ENCODE measurements at regions not wholly inside any gene's neighbourhood (a gene's known extent, or its start where the extent isn't known, plus 50 kb on each side); places are given as distances from the start of the nearest gene placed in this dataset.

- FAIRE-seq (no peak), DNase-seq (ENCODE audit: insufficient read length, low spot score) (no peak)
- no peak for TF ChIP-seq CTCF (IDR thresholded peaks at IDR 0.05; ENCODE audit: insufficient read depth, missing control alignments)
Measured at GRCh38 chr16:27684047-27684446, 134.1 kb downstream of the KATNIP start.

- FAIRE-seq: no peak
- DNase-seq (ENCODE audit: insufficient read length, low spot score): no peak
- no peak for TF ChIP-seq CTCF (IDR thresholded peaks at IDR 0.05; ENCODE audit: insufficient read depth, missing control alignments)
Measured at GRCh38 chr16:27685807-27686206, 135.9 kb downstream of the KATNIP start.

GRCh38 chr16:27686926-27687325 lies 137.0 kb downstream of the KATNIP start:
- FAIRE-seq (no peak), DNase-seq (ENCODE audit: insufficient read length, low spot score) (no peak)
- no peak for TF ChIP-seq CTCF (IDR thresholded peaks at IDR 0.05; ENCODE audit: insufficient read depth, missing control alignments)

GRCh38 chr16:27687605-27688004 lies 137.7 kb downstream of the KATNIP start:
- TF ChIP-seq CTCF (IDR thresholded peaks at IDR 0.05; ENCODE audit: insufficient read depth, missing control alignments): no peak
- DNase-seq (ENCODE audit: insufficient read length, low spot score) (no peak), FAIRE-seq (no peak)

- no peak for TF ChIP-seq CTCF (IDR thresholded peaks at IDR 0.05; ENCODE audit: insufficient read depth, missing control alignments)
- FAIRE-seq (no peak), DNase-seq (ENCODE audit: insufficient read length, low spot score) (no peak)
Measured at GRCh38 chr16:27689711-27690110, 139.8 kb downstream of the KATNIP start.

GRCh38 chr16:27690608-27691007 lies 140.7 kb downstream of the KATNIP start:
- TF ChIP-seq CTCF (IDR thresholded peaks at IDR 0.05; ENCODE audit: insufficient read depth, missing control alignments): peak; percentile 71
- DNase-seq (ENCODE audit: insufficient read length, low spot score): no peak
- no peak for FAIRE-seq

- FAIRE-seq: no peak
Measured at GRCh38 chr16:27691721-27692120, 141.8 kb downstream of the KATNIP start.

More at GRCh38 chr16:27691721-27692120, 141.8 kb downstream of the KATNIP start:
- DNase-seq (ENCODE audit: insufficient read length, low spot score): no peak
- TF ChIP-seq CTCF (IDR thresholded peaks at IDR 0.05; ENCODE audit: insufficient read depth, missing control alignments): no peak

All from D721Med (cell line).